Cerebellar cortex (tissue), 1 donor: ENCODE measurements at regions not wholly inside any gene's neighbourhood (a gene's known extent, or its start where the extent isn't known, plus 50 kb on each side); places are given as distances from the start of the nearest gene placed in this dataset.
"Not testable (repeated sequence)": the region's sequence is repeated elsewhere in the genome, so short reads cannot be mapped to it uniquely, and the experiment has no call there.

Experiments
- DNase-seq: peaks from one replicate; pipeline ENCODE4 v3.0.0-alpha.2; 2015; ENCODE audit warnings: low spot score

DNA sequence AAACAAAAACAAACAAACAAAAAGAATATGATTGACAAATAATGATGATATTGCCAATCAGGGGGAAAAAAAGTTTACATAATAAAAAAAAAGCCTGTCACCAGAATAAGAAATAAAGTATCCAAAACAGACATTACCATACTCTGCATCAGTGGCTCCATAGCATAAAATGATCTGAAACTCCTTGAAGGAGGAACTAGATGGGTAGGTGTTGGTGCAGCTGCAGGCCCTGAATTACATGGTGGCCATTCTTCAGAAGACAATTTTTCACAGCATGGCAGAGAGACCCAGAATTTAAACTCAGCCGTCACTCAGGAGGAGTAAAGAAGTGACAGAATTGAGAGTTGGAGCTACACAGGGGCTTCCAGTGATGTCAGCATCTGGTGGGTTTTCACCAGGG lies 60.2 kb downstream of the GLUL start:
- no peak for DNase-seq

DNA sequence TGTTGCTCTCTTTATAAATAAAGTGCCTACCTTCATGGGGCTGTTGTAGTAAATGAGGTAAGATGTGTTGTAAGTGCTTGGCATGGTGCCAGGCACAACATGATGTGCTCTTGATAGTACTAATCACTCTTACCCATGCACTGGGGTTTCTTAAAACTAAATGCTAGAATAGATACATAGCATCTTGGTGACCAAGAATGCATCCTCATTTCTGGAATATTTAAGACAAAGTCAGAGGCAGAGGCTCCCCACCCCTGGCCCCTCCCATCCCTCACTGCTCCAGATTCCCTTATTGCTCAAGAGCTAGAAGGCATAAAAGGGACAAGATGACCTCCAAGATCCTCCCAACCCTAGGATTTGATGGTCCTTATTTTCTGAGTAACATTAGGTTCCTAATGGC lies 61.3 kb downstream of the GLUL start:
- DNase-seq, result no peak

DNA sequence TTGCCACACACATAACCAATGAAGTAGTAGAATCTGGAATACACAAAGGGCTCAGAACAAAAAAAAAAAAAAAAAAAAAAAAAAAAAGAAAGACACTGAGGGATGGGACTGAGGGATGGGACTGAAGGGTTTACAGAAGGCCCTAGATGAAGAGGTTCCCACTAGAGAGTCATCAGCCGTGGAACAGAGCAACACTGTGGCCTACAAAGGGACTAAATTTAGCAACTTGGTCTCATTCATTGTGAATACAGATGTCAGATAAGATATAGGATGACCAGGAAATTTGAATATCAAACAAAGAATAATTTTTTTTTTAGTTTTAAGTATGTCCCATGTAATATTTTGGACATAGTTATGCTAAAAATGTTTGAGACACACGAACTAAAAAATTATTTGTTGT lies 62.1 kb downstream of the GLUL start:
- no peak for DNase-seq

DNA sequence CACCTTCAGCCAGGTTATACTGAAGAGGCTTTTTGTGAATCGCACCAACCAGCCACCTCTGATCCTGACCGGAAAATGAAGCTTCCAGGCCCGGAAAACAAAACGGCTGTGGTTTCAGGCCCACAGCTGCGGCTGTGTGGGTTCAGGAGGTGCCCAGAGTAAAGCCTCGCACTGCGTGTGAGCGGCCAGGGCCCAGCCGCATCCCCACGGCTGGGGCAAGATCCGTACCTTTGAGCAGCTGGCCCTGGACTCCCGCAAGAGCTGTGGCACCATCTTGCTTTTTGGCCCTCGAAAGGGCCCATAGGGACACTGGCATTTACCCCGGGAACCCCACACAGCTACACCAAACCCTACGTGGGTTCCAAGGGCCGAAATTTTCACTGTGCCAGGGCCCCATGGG lies 63.0 kb downstream of the GLUL start:
- DNase-seq, result no peak

DNA sequence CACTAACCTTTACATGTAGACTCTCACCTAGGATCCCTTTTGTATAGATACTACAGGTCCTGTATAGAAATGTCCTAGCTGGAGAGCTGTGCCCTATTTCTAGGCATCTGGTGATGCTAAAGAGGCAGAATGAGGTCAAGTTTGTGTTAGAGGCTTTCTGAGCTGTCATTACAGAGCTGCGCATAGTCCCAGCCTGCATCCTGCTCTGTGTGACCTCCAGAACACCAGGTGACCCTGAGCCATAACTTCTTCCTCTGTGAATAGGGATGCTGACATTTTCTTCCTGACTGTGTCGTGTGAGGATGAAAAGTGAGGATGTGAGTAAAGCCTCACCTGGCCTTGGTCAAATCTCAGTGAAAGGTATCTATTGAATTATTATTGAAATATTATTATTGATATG lies 66.3 kb downstream of the GLUL start:
- no peak for DNase-seq

DNA sequence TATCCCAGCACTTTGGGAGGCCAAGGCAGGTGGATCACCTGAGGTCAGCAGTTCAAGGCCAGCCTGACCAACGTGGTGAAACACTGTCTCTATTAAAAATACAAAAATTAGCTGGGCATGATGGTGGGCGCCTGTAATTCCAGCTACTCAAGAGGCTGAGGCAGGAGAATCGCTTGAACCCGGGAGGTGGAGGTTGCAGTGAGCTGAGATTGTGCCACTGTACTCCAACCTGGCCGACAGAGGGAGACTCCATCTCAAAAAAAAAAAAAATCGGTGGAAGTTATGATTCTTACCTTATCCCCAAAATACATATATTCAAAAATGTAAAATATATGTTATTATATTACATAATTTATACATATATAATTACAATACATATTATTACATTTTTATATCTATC lies 70.1 kb downstream of the GLUL start:
- not testable (repeated sequence) for DNase-seq

DNA sequence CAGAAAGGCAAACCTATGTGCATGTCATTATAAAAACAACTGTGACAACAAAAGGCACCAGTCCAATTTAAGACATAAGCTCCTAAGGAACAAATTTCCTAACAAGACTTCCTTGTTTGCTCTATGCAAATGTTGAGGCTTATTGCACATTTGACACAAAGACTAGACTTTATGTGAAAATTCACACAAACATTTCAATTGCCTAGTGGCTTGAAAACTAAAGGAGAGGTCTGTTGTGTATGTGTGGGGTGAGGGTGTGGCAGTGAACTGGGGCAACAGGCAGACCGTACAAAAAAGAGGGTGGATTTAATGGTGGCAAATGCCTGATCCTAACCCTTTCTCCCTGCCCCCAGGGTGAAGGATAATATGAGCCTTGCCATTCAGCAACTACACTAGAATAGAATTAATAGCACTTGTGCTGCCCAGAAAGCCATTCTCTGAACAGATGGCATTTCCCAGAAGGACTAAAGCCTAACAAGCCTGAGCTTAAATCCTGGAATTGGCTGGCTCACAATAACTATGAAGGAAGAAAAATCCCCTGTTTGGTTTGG lies 73.9 kb downstream of the GLUL start:
- peak; percentile 90 for DNase-seq

DNA sequence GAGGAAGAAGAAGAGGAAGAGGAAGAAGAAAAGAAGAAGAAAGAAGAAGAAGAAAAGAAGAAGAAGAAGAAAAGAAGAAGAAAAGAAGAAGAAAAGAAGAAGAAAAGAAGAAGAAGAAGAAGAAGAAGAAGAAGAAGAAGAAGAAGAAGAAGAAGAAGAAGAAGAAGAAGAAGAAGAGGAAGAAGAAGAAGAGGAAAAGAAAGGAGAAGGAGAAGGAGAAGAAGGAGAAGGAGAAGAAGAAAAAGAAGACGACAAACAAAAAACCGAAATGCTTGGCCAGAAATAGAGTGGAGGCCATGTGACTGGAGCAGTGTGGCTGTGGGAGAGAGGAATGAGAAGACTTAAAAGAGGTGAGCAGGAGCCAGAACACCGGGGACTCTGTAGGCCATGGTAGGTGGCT lies 75.1 kb downstream of the GLUL start:
- DNase-seq, result not testable (repeated sequence)

DNA sequence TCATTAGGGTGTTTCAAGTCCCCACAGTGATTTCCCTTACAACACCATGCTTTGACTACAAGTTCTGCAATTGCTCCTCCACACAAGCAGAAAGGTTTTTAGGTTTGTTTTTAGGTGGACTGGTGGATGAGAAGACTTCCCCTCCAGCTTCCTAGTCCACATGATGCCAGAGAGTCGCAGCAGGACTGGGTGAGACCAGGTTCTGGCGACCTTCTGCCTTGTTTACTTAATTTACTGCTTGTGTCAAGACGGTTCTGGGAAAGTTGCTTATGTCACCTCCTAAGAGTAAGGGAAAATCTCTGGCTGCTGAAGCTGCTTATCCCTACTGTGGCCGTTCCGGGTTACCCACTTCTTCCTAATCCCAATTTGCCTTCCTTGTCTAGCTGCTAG lies 76.4 kb downstream of the GLUL start:
- no peak for DNase-seq

DNA sequence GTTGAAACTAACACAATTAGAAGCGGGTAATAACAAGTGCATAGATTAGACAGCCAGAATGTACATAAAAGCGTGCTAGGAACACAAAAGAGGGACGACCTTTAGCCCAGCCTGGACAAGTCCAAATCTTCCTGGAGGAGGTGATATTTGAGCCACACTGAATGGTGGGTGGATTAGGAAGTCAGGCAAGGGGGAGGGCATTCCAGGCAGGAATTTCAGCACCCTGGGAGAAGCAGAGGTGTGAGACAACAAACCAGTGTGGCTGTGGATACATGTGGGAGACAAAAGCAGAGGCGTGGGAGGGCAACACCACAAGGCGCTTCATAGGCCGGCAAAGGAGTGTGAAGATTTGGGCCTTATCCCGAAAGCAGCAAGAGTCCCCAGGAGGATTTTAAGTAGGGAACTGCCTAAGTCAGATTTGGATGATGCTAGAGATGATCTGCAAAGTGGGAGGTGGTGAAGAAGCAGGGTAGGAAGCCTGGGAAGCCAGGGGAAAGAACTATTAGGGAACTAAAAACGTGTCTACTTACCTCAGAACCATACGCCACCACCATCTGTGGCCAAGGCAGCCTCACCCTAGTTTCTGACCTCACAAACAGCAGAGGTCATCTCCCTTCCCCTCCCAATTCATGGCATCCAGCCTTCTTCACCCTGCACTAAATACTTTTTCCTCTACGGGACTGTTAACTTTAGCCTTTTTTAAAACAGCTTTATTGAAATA lies 81.8 kb downstream of the GLUL start:
- DNase-seq, result no peak

DNA sequence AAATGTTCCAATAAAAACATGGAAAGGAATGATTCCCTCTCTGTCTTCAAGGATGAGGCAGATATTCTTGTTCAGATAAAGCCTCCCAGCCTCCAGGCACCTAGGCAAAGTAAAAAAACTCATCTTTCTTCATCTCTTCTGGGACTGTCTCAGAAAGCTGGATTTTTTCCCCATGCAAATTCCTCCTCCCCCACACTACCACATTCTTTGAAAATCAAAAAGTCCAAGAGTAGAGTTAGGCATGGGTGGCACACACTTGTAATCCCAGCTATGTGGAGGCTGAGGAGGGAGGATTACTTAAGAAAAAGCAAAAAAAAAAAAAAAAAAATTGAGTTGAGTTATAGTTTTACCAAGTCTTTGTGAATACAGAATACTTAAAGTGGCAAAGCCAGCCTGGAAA lies 82.8 kb downstream of the GLUL start:
- DNase-seq, result no peak

DNA sequence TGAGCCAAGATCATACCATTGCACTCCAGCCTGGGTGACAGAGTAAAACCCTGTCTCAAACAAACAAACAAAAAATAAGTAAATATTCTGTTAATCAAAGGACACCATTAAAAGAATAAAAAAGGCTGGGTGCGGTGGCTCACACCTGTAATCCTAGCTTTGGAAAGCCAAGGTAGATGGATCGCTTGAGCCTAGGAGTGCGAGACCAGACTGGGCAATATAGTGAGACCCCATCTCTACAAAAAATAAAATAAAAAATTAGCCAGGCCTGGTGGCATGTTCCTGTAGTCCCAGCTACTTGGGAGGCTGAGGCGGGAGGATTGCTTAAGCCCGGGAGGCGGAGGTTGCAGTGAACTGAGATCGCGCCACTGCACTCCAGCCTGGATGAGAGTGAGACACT lies 84.1 kb downstream of the GLUL start:
- DNase-seq, result not testable (repeated sequence)

DNA sequence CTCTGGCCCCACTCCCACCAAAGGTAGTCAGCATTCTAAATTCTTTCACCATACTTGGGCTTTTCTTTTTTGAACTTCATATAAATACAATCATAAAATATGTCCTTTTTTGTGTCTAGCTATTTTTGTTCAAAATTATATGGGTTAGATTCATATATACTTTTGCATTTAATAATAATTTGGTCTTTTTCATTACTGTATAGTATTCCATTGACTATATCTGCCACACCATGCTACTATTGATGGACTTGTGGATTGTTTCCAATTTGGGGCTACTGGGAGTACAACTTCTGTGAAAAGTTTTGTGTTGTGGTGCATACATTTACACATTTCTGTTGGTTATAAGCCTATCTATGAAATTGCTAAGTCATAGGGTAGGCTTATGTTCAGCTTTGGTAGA lies 85.7 kb downstream of the GLUL start:
- no peak for DNase-seq

DNA sequence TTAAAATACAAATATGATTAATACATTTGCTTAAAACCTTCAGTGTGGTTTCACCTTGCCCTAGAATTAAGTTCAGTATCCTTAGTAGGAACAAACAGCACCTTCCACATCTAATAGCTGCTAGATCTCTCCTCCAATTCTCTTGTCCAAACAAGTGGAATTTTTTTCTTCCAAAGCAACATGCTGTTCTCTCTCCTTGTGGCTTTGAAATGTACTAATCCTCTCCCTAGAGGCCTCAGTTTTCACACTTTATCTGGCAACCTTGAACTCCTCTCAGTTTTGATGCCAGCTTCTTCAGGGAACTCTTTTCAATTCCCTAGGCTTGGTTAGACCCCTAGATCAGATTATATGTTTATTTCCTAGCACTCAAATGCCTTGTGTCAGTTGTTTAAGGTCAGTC lies 87.0 kb downstream of the GLUL start:
- no peak for DNase-seq

DNA sequence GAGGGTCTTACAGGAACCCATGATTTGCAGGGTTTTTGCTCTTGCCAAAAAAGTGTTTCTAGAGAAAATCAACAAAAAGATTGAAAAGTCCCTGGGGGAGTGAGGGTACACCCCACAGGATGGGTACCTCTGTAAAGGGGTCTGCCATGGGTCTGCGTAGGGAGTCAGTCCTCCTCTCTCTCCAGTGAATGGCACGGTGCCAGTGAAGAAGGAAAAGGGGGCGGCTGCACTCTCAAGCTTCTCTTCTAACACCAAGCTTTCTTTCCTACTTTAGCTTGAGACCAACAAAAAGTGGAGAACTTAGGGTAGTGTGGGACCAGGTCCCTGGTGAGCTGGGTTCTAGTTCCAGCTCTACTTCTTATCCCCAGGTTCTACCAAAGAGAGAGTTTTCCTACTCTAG lies 87.4 kb downstream of the GLUL start:
- no peak for DNase-seq

DNA sequence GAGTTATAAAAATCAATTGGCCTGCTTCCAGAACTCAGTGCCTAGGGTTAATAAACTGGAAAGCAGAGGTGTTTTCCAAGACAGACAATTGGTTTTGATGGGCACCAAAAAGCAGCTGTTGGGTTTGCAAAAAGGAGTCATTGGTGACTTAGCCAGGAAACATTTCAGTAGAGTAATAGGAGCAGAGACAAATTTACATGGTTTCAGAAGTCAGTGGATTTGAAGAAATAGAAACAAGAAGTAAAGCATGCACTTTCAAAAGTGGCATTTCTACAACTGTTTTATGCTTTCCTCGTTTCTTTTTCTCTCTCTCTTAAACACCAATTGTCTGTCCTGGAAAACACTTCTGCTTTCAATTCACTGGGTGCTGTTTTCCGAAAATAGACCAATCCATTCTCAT lies 87.8 kb downstream of the GLUL start:
- DNase-seq, result no peak

DNA sequence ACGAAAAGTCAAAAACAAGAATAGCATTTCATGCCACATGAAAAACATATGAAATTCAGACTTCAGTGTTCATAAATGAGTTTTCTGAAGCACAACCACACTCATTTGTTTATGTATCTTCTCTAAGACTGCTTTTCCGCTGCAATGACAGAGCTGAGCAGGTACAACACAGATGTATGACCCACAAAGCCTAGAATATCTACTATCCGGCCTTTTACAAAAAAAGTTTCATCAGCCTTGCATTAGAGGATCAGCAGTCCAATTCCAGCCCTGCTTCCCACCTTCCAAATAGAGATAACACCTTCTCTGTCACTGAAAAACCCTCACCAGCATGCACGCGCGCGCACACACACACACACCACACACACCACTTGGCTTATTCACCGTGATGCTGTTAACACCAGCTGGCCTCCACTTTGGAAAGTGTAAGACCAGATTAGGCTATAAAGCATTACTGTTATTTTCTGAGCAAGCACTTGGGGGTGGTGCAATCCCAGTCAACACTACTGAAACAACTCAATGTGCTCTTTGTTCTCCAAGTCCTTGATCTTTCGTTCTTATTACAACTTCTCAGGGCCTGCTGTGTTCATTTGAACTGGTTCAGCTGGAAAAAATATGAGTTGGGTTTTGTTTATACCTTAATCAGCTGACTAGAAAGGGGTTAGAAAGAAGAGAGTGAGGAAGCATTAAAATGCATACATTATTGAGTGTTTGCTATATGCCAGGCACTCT lies 90.0 kb downstream of the GLUL start:
- peak; percentile 27 for DNase-seq

DNA sequence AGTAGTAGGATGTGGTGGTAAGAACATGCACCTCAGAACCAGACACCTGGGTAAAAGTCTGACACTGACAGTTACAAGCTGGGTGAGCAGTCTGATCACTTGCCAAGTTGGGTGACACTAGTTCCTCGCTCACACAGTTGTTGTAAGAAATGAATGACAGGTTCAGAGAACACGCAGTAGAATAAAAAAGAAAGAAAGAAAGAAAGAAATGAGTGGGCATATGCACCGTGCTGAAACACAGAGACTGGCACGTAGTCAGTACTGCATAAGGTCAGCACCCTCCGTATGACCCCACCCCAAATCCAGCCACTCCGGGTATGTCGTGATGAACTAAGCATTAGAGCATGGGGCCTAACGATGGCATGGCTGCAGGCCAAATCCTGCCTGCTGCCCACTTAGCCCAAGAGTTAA lies 90.6 kb downstream of the GLUL start:
- no peak for DNase-seq

DNA sequence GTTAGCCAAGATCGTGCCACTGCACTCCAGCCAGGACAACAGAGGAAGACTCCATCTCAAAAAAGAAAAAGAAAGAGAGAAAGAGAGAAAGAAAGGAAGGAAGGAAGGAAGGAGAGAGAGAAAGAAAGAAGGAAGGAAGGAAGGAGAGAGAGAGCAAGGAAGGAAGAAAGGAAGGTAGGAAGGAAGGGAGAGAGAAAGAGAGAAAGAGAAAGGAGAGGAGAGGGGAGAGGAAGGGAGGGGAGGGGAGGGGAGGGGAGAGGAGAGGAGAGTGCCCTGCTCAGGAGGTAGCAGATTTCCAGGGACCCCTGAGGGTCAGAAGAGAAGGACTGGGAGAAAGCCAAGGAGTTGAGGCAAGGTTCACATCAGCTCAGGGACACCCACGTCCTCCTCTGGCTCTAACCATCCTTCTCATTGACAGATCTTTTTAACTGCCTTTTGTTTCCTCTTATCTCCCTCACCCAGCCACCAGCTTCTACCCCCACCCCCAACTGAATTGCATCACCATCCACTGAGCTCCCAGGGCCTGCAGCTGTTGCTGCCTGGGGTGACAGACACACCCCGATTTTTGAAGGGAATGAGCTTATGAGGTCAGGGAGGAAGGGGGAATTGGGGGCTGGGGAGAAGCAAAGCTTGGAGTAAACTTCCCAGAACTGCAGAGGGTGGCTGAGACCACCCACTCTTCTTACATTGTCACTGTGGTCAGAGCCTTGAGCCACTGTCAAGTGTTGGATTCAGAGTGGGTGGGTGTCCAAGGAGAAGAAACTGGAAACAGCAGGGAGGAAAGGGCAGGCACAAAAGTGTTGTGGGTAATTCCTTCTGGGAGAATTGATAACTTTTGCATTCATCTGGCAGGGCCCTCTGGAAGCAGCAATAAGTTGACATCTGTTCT lies 91.6 kb downstream of the GLUL start:
- DNase-seq, result no peak

DNA sequence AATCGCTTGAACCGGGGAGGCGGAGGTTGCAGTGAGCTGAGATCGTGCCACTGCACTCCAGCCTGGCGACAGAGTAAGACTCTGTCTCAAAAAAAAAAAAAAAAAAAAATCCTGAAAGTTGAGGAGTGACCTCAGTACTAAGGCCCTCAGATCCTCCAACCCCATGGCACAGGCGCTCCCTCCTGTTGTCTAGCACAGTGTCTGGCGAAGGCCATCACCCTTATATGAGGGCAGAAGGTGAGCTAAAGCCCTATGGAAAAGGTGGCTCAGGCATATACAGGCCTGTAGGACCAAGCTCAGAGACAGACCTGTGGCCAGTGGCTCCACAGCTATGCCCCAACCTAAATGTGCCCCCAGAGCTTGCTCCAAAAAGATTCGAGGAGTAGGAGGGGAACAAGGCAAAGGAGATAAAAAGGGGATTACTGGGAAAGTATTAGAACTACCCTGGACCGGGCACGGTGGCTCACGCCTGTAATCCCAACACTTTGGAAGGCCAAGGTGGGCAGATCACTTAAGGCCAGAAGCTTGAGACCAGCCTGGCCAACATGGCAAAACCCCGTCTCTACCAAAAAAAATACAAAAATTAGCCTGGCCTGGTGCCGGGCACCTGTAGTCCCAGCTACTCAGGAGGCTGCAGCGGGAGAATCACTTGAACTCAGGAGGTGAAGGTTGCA lies 92.4 kb downstream of the GLUL start:
- DNase-seq, result not testable (repeated sequence)

DNA sequence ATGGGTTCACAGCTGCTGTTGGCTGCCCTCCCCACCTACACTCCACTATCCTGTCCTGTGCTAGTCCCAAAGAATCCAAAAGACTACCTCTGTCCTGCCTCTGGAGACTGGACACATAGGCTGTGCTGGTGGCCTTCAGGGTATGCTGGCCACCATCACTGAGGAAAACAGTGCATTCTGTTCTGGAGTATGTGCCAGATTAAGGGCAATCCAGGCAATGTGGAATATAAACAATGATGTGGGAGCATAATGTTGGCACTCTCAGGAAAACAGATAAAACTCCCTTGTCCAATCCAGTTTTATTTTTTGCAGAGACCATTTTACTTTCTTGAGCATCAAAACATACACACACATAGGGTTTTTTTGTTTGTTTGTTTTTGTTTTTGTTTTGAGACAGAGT lies 94.3 kb downstream of the GLUL start:
- no peak for DNase-seq

DNA sequence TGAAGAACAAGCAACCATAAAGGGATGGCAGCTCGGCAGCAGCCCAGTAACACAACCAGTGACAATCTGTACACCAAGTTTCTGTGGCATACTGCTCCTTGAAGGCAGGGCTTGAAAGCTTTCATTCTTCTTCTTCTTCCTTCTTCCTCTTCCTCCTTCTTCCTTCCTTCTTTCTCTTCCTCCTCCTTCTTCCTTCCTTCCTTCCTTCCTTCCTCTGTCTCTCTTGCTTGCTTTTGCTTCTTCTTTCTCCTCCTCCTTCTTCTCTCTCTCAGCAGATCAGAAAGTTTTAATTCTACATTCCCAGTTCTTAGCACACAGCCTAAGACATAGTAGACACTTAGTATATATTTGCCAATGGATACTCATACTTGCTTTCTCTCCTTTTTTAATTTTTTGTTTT lies 95.9 kb downstream of the GLUL start:
- DNase-seq, result no peak
